HG02840 (cell line): ENCODE measurements at regions not wholly inside any gene's neighbourhood (a gene's known extent, or its start where the extent isn't known, plus 50 kb on each side); places are given as distances from the start of the nearest gene placed in this dataset.
A peak's percentile ranks its signal among the peaks of the same experiment; 100 is the strongest.
"Not testable (repeated sequence)": the region's sequence is repeated elsewhere in the genome, so short reads cannot be mapped to it uniquely, and the experiment has no call there.

ENCODE experiments used
- ATAC-seq: cut with Tn5 transposase; IDR thresholded peaks from one replicate; pipeline ENCODE4 v1.9.1; 2021; ENCODE audit warnings: mild to moderate bottlenecking, moderate library complexity, moderate number of reproducible peaks; ENCODE audit not compliant: unreplicated experiment, low FRiP score

- no peak for ATAC-seq
These were observed 1305.1 kb upstream of the GJE1 start for GRCh38 chr6:140827593-140827992.

- no peak for ATAC-seq
These were observed 1307.0 kb upstream of the GJE1 start for GRCh38 chr6:140825731-140826130.

DNA sequence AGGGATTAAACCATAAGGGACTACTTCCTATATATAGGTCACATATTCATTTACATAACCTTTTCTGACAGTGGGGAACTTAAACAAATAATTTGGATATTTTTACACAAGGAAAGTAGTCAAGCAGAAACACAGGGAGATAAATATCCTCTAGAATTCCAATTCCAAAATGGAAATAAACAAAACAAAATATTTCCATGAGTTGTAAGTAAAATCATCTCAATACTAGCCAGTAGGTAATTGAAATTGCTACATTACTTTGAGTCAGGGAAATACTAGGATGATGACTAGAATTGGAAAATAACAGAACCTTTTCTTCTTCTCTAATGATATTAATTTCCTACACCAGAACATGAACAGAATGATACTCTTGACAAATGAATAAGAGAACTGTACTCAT, 1308.1 kb upstream of the GJE1 start:
- no peak for ATAC-seq

- no peak for ATAC-seq
These were observed 1311.5 kb upstream of the GJE1 start for GRCh38 chr6:140821196-140821595.

GRCh38 chr6:140817176-140817575, 1315.5 kb upstream of the GJE1 start:
- ATAC-seq, result no peak

GRCh38 chr6:140816681-140817080, 1316.0 kb upstream of the GJE1 start:
- ATAC-seq, result no peak

DNA sequence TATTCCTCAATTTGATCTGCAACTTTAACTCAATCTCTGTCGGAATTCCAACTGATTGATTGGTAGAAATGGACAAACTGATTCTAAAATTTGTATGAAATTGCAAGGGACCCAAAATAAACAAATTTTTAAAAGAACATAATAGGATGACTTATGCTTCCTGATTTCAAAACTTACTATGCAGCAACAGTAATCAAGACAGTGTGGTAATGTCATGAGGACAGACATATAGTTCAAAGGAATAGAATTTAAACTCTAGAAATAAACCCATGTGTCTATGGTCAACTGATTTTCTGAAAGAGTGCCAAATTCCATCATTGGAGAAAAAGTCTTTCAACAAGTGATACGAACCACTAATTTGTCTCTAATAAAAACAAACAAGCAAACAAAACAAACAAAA, 1320.1 kb upstream of the GJE1 start:
- ATAC-seq, result no peak

DNA sequence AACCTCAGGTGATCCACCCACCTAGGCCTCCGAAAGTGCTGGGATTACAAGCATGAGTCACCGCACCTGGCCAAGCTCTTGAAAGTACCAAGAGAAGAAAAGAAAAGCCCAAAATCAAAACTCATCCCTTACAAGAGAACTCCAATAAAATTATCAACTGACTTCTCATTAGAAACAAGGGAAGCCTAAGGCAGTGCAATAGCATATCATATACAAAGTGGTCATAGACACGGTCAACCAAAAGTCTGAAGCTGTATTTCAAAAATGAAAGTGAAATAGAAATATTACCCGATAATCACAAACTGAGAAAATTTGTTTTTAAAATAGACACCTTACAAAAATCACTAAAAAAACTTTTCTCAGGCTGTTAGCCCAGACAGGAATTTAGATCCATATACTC, 1321.1 kb upstream of the GJE1 start:
- ATAC-seq, result no peak

DNA sequence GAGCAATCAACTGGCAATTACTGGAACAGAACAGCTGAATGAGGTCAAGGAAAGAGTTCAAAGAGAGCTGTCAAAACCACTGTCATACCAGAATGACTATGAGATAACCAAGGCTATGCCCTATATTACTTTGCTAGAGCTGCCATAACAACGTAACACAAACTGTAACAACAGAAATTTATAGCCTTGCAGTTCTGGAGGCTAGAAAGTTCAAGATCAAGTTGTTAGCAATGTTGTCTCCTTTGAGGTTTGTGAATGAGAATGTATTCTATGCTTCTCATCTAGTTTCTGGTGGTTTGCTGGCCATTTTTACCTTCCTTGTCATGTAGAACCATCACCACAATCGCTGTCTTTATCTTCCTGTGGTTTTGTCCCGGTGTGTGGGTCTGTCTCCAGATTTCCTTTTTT, 1323.0 kb upstream of the GJE1 start:
- ATAC-seq, result peak; percentile 56

GRCh38 chr6:140806431-140806830, 1326.3 kb upstream of the GJE1 start:
- no peak for ATAC-seq

GRCh38 chr6:140794544-140794943, 1338.2 kb upstream of the GJE1 start:
- ATAC-seq, result no peak

GRCh38 chr6:140790109-140790508, 1342.6 kb upstream of the GJE1 start:
- no peak for ATAC-seq

DNA sequence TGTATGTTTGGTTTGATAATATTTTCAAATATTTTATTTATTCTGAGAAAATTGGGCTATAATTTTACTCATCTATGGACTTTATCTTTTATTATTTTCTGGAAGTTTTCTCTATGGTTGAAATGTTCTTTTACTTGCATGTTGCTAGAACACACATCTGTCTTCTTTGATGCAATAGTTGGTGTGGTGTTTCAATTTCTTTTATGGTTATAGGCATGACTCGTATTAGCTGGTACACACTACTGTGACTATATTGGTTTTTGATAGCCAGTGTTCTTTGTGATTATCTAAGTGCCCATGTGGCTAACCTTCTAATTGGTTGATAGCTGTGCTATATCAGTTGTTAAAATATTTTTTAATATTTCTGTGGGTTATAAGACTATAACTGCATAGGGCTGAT, 1343.3 kb upstream of the GJE1 start:
- no peak for ATAC-seq

DNA sequence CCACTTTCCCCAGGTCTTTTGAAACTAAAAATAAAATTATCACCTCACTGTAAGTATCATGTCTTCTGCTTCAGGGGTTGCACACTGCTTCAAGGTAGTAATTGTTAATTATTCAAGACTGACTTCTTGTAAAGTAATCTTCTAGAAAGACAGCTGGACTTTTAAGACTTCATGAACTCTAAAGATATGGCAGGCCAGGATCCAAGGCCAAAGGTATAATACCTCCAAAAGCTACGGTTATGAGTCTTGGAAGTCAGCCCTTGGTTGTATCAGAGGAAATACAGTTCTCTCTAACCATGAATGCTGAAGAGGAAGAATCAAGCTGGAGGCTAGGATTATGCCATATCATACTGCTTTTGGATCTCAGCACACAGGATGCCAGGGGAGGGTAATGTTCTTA, 1346.8 kb upstream of the GJE1 start:
- ATAC-seq, result no peak

DNA sequence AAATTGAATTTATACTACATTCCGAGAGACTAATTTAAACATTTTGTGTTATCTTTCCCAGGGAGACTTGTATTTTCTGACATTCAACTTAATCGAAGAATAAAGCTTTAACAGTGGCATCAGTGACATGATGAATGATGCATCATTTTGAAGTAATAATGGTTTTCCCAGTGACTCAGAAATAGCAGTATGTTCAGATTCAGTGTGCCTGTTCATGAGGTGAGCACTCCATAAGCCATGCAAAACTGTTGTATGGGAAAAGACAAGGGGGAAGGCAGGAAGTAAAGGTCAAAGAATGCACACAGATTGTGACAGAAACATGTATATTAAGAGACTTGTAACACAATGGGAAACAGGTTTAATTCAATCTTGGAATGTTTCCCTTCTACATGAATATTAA, 1348.2 kb upstream of the GJE1 start:
- ATAC-seq, result no peak

GRCh38 chr6:140783504-140783903, 1349.2 kb upstream of the GJE1 start:
- ATAC-seq, result not testable (repeated sequence)

GRCh38 chr6:140782941-140783340, 1349.8 kb upstream of the GJE1 start:
- ATAC-seq, result no peak

GRCh38 chr6:140779991-140780596, 1352.6 kb upstream of the GJE1 start:
- no peak for ATAC-seq

DNA sequence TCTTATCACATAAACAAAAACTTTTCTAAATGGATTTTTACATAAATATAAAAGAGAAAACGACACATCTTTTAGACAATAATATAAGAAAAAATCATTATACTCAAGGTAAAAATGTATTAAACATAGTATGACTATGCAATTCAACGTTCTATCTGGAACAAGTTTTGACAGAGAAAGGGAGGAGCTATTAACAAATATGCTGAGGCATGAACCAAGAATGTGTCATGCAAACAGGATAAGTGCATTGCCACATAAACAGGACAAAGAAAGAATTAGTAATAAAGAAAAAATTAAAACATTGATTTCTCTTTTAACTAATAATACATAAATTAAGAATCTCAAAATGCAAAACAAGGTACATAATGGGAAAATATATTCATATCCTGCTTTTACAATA, 1353.4 kb upstream of the GJE1 start:
- no peak for ATAC-seq

DNA sequence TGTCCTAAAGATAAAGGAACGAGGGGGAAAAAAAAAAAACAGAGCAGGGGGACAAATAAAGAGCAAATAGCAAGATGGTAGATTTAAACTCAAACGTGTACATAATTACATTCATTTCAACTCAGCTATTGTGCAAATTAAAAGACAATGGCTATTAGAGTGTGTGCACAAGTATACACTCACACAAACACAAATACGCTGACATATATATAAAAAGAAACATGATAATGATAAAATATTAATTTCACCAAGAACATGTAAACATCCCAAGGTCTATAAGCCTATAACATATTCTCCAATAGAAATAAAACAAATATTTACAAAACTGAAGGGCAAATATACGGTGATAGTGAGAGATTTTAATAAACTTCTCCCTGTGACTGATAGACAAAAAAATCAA, 1354.9 kb upstream of the GJE1 start:
- ATAC-seq, result no peak

- no peak for ATAC-seq
These were observed 1357.7 kb upstream of the GJE1 start for GRCh38 chr6:140775061-140775460.

GRCh38 chr6:140774080-140774505, 1358.6 kb upstream of the GJE1 start:
- ATAC-seq, result peak; percentile 96

DNA sequence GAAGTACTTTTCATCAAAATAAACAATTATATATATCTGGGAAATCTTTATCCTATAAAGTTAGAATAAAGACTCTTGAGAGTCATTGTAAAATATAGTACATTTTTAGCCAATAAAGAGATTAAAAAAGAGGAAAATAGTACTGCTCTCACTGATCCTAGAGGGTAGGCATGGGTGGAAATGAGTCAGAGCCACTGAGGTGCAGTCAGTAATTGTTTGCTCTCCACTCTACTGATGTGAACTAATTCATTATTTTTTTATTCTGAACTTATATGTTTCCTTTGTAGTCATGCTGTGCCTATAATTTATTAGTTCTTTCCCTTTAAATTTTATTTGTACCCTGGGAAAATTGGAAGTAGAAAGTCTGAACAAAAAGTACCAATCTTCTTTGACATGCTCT, 1359.4 kb upstream of the GJE1 start:
- no peak for ATAC-seq
